Left lung (tissue), 4 donors: ENCODE measurements at regions not wholly inside any gene's neighbourhood (a gene's known extent, or its start where the extent isn't known, plus 50 kb on each side); places are given as distances from the start of the nearest gene placed in this dataset.

Experiments used
- ATAC-seq: fragments of 200-7000 bp; cut with Tn5 transposase; one replicate; pipeline ENCODE4 v1.9.1; 2020; ENCODE audit warnings: moderate library complexity
- DNase-seq, 4 donors: peaks; one replicate each; pipeline ENCODE4 v3.0.0-alpha.2; 2013 to 2020
- H3K27ac ChIP-seq, 2 donors: fragments of 200-600 bp; sonication (generic) in 1 of 2; one replicate each; pipeline versions ENCODE4 v1.5.0 to v1.8.0; 2020 to 2021
- H3K27me3 ChIP-seq, 2 donors: fragments of 200-600 bp; sonication (generic) in 1 of 2; one replicate each; pipeline versions ENCODE4 v1.5.0 to v1.8.0; 2020 to 2021
- H3K36me3 ChIP-seq, 2 donors: fragments of 200-600 bp; sonication (generic) in 1 of 2; one replicate each; pipeline versions ENCODE4 v1.5.0 to v1.8.0; 2020 to 2021
- H3K4me1 ChIP-seq, 2 donors: fragments of 200-600 bp; one replicate each; pipeline ENCODE4 v1.8.0; 2021
- H3K4me3 ChIP-seq, 2 donors: fragments of 200-600 bp; sonication (generic) in 1 of 2; one replicate each; pipeline versions ENCODE4 v1.5.0 to v1.8.0; 2020 to 2021; ENCODE audit warnings: mild to moderate bottlenecking in 1 of 2
- H3K9me3 ChIP-seq, 2 donors: fragments of 200-600 bp; sonication (generic) in 1 of 2; one replicate each; pipeline versions ENCODE4 v1.5.0 to v1.8.0; 2020 to 2021
- intact Hi-C, 2 donors: fragments of 100-400 bp; cut with DNase I; formaldehyde crosslinking; loops; one replicate each; pipeline versions ENCODE4 v1.11.2 to v1.14.2; 2022
- TF ChIP-seq, protein P1 (sequence below), 2 donors: fragments of 200-600 bp; sonication (generic) in 1 of 2; IDR thresholded peaks; one replicate each; pipeline versions ENCODE4 v1.5.0 to v1.8.0; 2021; ENCODE audit warnings: antibody characterized with exemption in 2 of 2
- donor health status: DM: no; HTN: yes; CAD: no.
- donor health status: DM: no; HTN: no; CAD: no.

DNA sequence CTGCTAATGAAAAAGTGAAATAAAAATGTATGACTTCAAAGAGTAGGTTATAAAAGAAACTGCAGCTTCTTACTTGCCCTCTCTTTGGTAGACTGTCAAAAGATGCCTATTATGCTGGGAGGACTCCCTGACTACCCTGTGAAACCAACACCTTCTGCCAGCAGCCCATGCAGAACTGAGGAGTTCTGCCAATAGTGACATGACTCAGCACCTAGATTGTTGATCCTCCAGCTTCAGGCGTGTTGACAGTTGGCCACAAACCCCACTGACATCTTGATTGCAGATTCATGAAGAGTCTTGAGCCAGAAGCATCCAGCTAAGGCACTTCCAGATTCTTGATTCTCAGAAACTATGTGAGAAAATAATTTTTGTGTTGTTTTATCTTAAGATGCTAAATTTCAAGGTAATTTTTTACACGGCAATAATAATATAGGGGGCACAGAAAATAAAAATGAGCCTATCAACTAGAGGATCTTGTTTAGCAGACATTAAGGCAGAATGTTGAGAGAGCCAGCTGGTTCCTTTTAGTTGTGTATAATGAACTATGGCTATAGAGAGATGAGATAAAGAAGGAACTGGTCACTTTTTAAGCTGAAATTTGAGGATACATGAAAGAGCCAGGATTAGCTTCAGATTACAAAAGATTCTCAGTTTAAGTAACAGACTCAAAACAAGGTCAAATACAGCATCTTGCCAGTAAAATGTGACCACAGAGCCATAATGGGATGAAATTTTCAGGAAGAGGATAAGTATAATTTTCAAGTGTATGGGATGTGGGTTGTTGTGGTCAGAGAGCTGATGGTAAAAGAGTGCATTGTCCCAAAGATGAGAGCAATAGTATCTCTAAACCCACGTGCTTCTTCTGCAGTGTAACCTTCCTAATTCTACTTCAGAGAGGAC is 588.7 kb upstream of the CBLB start:
- TF ChIP-seq, protein P1, sequence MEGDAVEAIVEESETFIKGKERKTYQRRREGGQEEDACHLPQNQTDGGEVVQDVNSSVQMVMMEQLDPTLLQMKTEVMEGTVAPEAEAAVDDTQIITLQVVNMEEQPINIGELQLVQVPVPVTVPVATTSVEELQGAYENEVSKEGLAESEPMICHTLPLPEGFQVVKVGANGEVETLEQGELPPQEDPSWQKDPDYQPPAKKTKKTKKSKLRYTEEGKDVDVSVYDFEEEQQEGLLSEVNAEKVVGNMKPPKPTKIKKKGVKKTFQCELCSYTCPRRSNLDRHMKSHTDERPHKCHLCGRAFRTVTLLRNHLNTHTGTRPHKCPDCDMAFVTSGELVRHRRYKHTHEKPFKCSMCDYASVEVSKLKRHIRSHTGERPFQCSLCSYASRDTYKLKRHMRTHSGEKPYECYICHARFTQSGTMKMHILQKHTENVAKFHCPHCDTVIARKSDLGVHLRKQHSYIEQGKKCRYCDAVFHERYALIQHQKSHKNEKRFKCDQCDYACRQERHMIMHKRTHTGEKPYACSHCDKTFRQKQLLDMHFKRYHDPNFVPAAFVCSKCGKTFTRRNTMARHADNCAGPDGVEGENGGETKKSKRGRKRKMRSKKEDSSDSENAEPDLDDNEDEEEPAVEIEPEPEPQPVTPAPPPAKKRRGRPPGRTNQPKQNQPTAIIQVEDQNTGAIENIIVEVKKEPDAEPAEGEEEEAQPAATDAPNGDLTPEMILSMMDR (IDR thresholded peaks at IDR 0.05) = no peak
- Histone ChIP-seq H3K36me3 (no peaks in the 10 kb centered on the region), H3K27ac (no peak overlapping the region), H3K9me3 (no peaks in the 10 kb centered on the region), H3K4me3 (no peak overlapping the region), H3K4me1 (no peaks in the 10 kb centered on the region), H3K27me3 (no peaks in the 10 kb centered on the region)
- intact Hi-C loops = no loop called here
- peak; percentile 81 for ATAC-seq
- peak in 1 of 4 donors; percentile 48 for DNase-seq

DNA sequence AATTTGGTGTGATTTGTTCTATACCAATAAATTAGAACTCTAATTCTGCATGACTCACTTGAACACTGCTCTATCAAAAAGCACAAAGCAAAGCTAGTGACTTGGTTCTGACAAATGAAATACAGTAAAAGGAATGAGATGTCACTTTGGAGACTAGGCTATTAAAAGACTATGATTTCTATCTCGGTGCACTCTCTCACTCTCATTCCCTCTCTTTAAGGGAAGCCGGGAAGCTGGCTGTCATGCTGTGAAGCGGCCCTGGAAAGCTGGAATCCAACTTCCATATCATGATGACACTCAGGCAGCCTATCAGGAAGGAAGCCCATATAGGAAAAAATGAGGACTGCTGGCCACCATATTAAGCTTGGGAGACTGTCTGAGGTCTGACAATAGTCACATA is 590.1 kb upstream of the CBLB start:
- TF ChIP-seq, protein P1 (IDR thresholded peaks at IDR 0.05) = no peak
- H3K9me3 ChIP-seq = no peaks in the 10 kb centered on the region
- H3K4me3 ChIP-seq = no peak overlapping the region
- H3K4me1 ChIP-seq = no peaks in the 10 kb centered on the region
- no peak for DNase-seq
- no peak for ATAC-seq
- H3K36me3 ChIP-seq = no peaks in the 10 kb centered on the region
- intact Hi-C loops = no loop called here
- no peak overlapping the region for H3K27ac ChIP-seq
- H3K27me3 ChIP-seq = no peaks in the 10 kb centered on the region

DNA sequence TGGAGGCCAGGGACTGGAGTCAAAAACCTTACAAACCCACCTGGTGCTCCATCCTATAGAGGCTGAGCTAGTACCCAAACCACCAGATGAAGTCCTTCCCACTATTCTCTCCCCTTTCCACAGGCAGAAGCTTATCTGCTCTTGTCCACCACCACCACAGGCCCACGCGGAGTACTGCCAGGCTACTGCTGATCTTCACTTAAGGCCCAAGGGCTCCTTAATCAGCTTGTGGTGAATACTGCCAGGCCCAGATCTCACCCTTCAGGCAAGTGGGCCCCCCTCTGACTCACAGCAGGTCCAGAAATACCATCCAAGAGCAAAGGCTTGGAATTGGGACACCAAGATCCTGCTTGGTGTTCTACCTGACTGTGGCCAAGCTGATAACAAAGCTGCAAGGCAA is 598.1 kb upstream of the CBLB start:
- H3K9me3 ChIP-seq = no peaks in the 10 kb centered on the region
- H3K36me3 ChIP-seq = no peaks in the 10 kb centered on the region
- ATAC-seq (no peak), DNase-seq (no peak)
- H3K4me3 ChIP-seq = no peak overlapping the region
- H3K4me1 ChIP-seq = no peaks in the 10 kb centered on the region
- no peaks in the 10 kb centered on the region for H3K27me3 ChIP-seq
- intact Hi-C loops = no loop called here
- TF ChIP-seq, protein P1 (IDR thresholded peaks at IDR 0.05) = no peak
- no peak overlapping the region for H3K27ac ChIP-seq

DNA sequence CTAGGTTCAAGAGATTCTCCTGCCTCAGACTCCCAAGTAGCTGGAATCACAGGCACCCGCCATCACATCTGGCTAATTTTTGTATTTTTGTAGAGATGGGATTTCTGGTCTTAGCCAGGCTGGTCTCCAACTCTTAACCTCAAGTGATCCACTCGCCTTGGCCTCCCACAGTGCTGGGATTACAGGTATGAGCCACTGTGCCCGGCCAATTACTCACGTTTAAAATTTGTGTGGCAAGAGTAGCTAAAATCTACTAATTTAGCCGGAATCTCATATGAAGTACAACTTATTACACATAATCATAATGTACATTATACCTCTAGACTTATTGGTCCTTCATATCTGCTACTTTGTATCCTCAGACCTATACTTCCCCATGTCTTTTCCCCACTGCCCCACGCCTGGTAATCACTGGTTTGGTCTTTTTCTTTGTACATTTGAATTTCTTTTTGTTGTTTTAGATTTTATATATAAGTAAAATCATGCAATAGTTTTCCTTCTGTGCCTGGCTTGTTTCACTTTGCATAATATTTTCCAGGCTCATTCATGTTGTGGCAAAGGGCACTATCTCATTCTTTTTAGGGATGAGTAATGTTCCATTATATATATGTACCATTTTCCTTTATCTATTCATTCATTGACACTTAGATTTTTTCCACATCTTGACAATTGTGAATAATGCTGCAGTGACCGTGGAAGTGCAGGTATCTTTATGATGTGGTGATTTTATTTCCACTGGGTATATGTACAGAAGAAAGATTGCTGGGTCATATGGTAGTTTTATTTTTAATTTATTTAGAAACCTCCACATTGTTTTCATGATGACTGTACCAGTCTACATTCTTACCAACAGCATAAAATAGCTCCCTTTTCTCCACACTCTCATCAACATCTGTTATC is 605.0 kb upstream of the CBLB start:
- intact Hi-C loops = no loop called here
- ATAC-seq = no peak
- TF ChIP-seq, protein P1 (IDR thresholded peaks at IDR 0.05) = no peak

DNA sequence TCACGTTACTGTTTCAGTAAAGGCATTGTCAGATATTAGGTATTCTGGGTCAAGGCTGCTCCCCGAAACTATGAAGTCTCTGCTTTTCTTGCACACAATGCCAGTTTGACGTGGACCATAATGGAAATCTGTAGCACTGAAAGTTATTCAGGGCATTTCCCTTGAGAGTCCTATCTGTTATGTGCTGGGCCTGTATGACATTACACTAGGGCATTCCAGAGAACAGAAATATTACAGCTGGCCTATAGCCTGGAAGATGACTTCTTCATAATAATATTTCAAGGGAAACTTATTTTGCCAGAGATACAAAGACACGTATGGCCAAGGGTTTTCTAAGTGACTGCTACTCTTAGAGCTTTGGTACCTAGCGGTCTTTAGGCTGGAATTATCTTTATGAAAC is 613.6 kb upstream of the CBLB start:
- Histone ChIP-seq H3K27ac (no peak overlapping the region), H3K36me3 (no peaks in the 10 kb centered on the region), H3K9me3 (peaks cover 0 to 25% of the 10 kb centered on the region in 2 donors), H3K27me3 (no peaks in the 10 kb centered on the region), H3K4me1 (no peaks in the 10 kb centered on the region), H3K4me3 (no peak overlapping the region)
- TF ChIP-seq, protein P1 (IDR thresholded peaks at IDR 0.05) = no peak
- intact Hi-C loops = no loop called here
- DNase-seq (no peak), ATAC-seq (no peak)

More for the DNA sequence above, 605.0 kb upstream of the CBLB start:
- DNase-seq = no peak
- no peaks in the 10 kb centered on the region for H3K27me3 ChIP-seq
- no peak overlapping the region for H3K27ac ChIP-seq
- peaks cover 0 to 10% of the 10 kb centered on the region in 2 donors for H3K9me3 ChIP-seq
- no peaks in the 10 kb centered on the region for H3K4me1 ChIP-seq
- no peak overlapping the region for H3K4me3 ChIP-seq
- no peaks in the 10 kb centered on the region for H3K36me3 ChIP-seq
